ENCODE measurements at regions not wholly inside any gene's neighbourhood (a gene's known extent, or its start where the extent isn't known, plus 50 kb on each side); places are given as distances from the start of the nearest gene placed in this dataset.

GRCh38 chr11:79786961-79787360, 346.1 kb upstream of the TENM4 start:
- H3K9me1 ChIP-seq (ENCODE audit: insufficient read depth, low read length): no peaks in the 10 kb centered on the region
- H2AK5ac ChIP-seq (ENCODE audit: low read depth, low read length): no peak overlapping the region
- no peak overlapping the region for H4K5ac ChIP-seq (ENCODE audit: low read depth, low read length)
- no TSS peak for BruUV-seq (replicated peaks)
- H2AFZ ChIP-seq (replicated peaks; ENCODE audit: low read length, poor library complexity): no peak overlapping the region
- no peak overlapping the region for H2BK20ac ChIP-seq (ENCODE audit: low read depth, low read length)
- no peak overlapping the region for H3K4ac ChIP-seq (ENCODE audit: low read depth, low read length)
- H2BK15ac ChIP-seq (ENCODE audit: low read depth, low read length): no peak overlapping the region
- no peak overlapping the region for H3K14ac ChIP-seq (replicated peaks; ENCODE audit: low read depth, low read length)
- TF ChIP-seq CTCF (conservative IDR thresholded peaks at IDR 0.05; ENCODE audit: low read depth, low read length) (no peak), MAZ (IDR thresholded peaks at IDR 0.05; ENCODE audit: borderline replicate concordance, low read depth, low read length) (no peak), CHD1 (IDR thresholded peaks at IDR 0.05; ENCODE audit: low read depth, low read length) (no peak), RAD21 (IDR thresholded peaks at IDR 0.05; ENCODE audit: low read length) (no peak), RCOR1 (IDR thresholded peaks at IDR 0.05; ENCODE audit: insufficient replicate concordance, low read length) (no peak)
- in situ Hi-C loops (cut with MboI; ENCODE audit: low sequenced_read_pairs) (no loop called here), dilution Hi-C loops (cut with HindIII; ENCODE audit: low sequenced_read_pairs, unreplicated experiment) (no loop called here), intact Hi-C loops (cut with micrococcal nuclease) (no loop called here)
- no peaks in the 10 kb centered on the region for H3K79me1 ChIP-seq (ENCODE audit: low read depth in 1 of 2, low read length in 2 of 2)
- no peaks in the 10 kb centered on the region for H3K36me3 ChIP-seq (ENCODE audit: control insufficient read depth, insufficient read depth, low read length)
- no peak overlapping the region for H3K27ac ChIP-seq (ENCODE audit: insufficient read depth, low read length)
- H3K18ac ChIP-seq (ENCODE audit: low read depth, low read length): no peak overlapping the region
- DNase-seq (no peak), ATAC-seq (ENCODE audit: low read depth) (no peak)
- H2BK5ac ChIP-seq (ENCODE audit: low read depth, low read length, poor library complexity, severe bottlenecking): no peak overlapping the region
- H3K9ac ChIP-seq (ENCODE audit: low read depth, low read length): no peak overlapping the region
- H3K56ac ChIP-seq (ENCODE audit: extremely low read depth, insufficient read depth, low read length): no peak overlapping the region
- no CpG with 5 or more reads among the region's 1 CpG for WGBS, 2 experiments (ENCODE audit: extremely low coverage in 2 of 2, insufficient read length in 1 of 2)
- no peaks in the 10 kb centered on the region for H3K9me3 ChIP-seq (ENCODE audit: control insufficient read depth, insufficient read depth, low read length)
- no peak overlapping the region for H2BK120ac ChIP-seq (ENCODE audit: low read depth, low read length)
- H3K4me1 ChIP-seq (ENCODE audit: control insufficient read depth, insufficient read depth, low read length): no peaks in the 10 kb centered on the region
- no peak overlapping the region for H4K8ac ChIP-seq (ENCODE audit: low read depth in 2 of 2, low read length in 2 of 2)
- no peak overlapping the region for H2AK9ac ChIP-seq (replicated peaks; ENCODE audit: low read depth, low read length, poor library complexity)
- H3K4me2 ChIP-seq (ENCODE audit: low read depth, low read length): no peak overlapping the region
- POLR2A ChIA-PET (ENCODE audit: unreplicated experiment): no interaction called here
- H4K20me1 ChIP-seq (ENCODE audit: insufficient read depth, low read length): no peaks in the 10 kb centered on the region
- H3K23ac ChIP-seq (ENCODE audit: low read depth, low read length): no peak overlapping the region
- no peaks in the 10 kb centered on the region for H3K27me3 ChIP-seq (ENCODE audit: control insufficient read depth, insufficient read depth, low read length)
- H4K91ac ChIP-seq (ENCODE audit: insufficient read depth, low read depth, low read length): no peak overlapping the region
- CTCF ChIA-PET: no interaction called here
- H3K4me3 ChIP-seq (ENCODE audit: insufficient read depth, low read depth, low read length): no peak overlapping the region
